ENCODE measurements at regions not wholly inside any gene's neighbourhood (a gene's known extent, or its start where the extent isn't known, plus 50 kb on each side); places are given as distances from the start of the nearest gene placed in this dataset.

GRCh38 chr2:151113318-151113717, 148.3 kb downstream of the RBM43 start:
- H3K9me3 ChIP-seq (ENCODE audit: control insufficient read depth, insufficient read depth, low read length): no peaks in the 10 kb centered on the region
- no peaks in the 10 kb centered on the region for H3K36me3 ChIP-seq (ENCODE audit: control insufficient read depth, insufficient read depth, low read length)
- H3K27ac ChIP-seq (ENCODE audit: low read length): no peak overlapping the region
- no CpG with 5 or more reads among the region's 3 CpGs for WGBS (ENCODE audit: insufficient coverage, insufficient read length)
- no peaks in the 10 kb centered on the region for H3K4me1 ChIP-seq (ENCODE audit: control insufficient read depth, insufficient read depth, low read length)
- no peak overlapping the region for H3K4me3 ChIP-seq (ENCODE audit: low read length)
- no peaks in the 10 kb centered on the region for H3K27me3 ChIP-seq (ENCODE audit: control insufficient read depth, insufficient read depth, low read length)
- DNase-seq (ENCODE audit: low read depth, low spot score): no peak

- Histone ChIP-seq H3K9me3 (ENCODE audit: control insufficient read depth, insufficient read depth, low read length) (no peaks in the 10 kb centered on the region), H3K27ac (ENCODE audit: low read length) (no peak overlapping the region), H3K27me3 (ENCODE audit: control insufficient read depth, insufficient read depth, low read length) (no peaks in the 10 kb centered on the region), H3K36me3 (ENCODE audit: control insufficient read depth, insufficient read depth, low read length) (no peaks in the 10 kb centered on the region), H3K4me1 (ENCODE audit: control insufficient read depth, insufficient read depth, low read length) (no peaks in the 10 kb centered on the region), H3K4me3 (ENCODE audit: low read length) (no peak overlapping the region)
- WGBS (ENCODE audit: insufficient coverage, insufficient read length): no CpG with 5 or more reads among the region's 1 CpG
- DNase-seq (ENCODE audit: low read depth, low spot score): peak; percentile 47
These were observed 149.9 kb downstream of the RBM43 start for GRCh38 chr2:151111599-151112278.

GRCh38 chr2:151106805-151107506, 154.7 kb downstream of the RBM43 start:
- no peaks in the 10 kb centered on the region for H3K36me3 ChIP-seq (ENCODE audit: control insufficient read depth, insufficient read depth, low read length)
- H3K9me3 ChIP-seq (ENCODE audit: control insufficient read depth, insufficient read depth, low read length): no peaks in the 10 kb centered on the region
- no CpG with 5 or more reads among the region's 3 CpGs for WGBS (ENCODE audit: insufficient coverage, insufficient read length)
- H3K4me1 ChIP-seq (ENCODE audit: control insufficient read depth, insufficient read depth, low read length): no peaks in the 10 kb centered on the region
- H3K4me3 ChIP-seq (ENCODE audit: low read length): no peak overlapping the region
- H3K27me3 ChIP-seq (ENCODE audit: control insufficient read depth, insufficient read depth, low read length): no peaks in the 10 kb centered on the region
- no peak for DNase-seq (ENCODE audit: low read depth, low spot score)
- no peak overlapping the region for H3K27ac ChIP-seq (ENCODE audit: low read length)

- H3K9me3 ChIP-seq (ENCODE audit: control insufficient read depth, insufficient read depth, low read length): no peaks in the 10 kb centered on the region
- H3K27me3 ChIP-seq (ENCODE audit: control insufficient read depth, insufficient read depth, low read length): no peaks in the 10 kb centered on the region
- WGBS (ENCODE audit: insufficient coverage, insufficient read length): no CpG with 5 or more reads among the region's 4 CpGs
- no peak overlapping the region for H3K27ac ChIP-seq (ENCODE audit: low read length)
- no peak overlapping the region for H3K4me3 ChIP-seq (ENCODE audit: low read length)
- H3K36me3 ChIP-seq (ENCODE audit: control insufficient read depth, insufficient read depth, low read length): no peaks in the 10 kb centered on the region
- DNase-seq (ENCODE audit: low read depth, low spot score): no peak
- H3K4me1 ChIP-seq (ENCODE audit: control insufficient read depth, insufficient read depth, low read length): no peaks in the 10 kb centered on the region
These were observed 158.1 kb downstream of the RBM43 start for GRCh38 chr2:151103551-151103950.

- Histone ChIP-seq H3K9me3 (ENCODE audit: control insufficient read depth, insufficient read depth, low read length) (no peaks in the 10 kb centered on the region), H3K4me3 (ENCODE audit: low read length) (no peak overlapping the region), H3K27ac (ENCODE audit: low read length) (no peak overlapping the region), H3K27me3 (ENCODE audit: control insufficient read depth, insufficient read depth, low read length) (no peaks in the 10 kb centered on the region), H3K4me1 (ENCODE audit: control insufficient read depth, insufficient read depth, low read length) (no peaks in the 10 kb centered on the region), H3K36me3 (ENCODE audit: control insufficient read depth, insufficient read depth, low read length) (no peaks in the 10 kb centered on the region)
- no CpG with 5 or more reads among the region's 2 CpGs for WGBS (ENCODE audit: insufficient coverage, insufficient read length)
- no peak for DNase-seq (ENCODE audit: low read depth, low spot score)
These were observed 159.4 kb downstream of the RBM43 start for GRCh38 chr2:151102226-151102625.

GRCh38 chr2:151098841-151099240, 162.8 kb downstream of the RBM43 start:
- Histone ChIP-seq H3K27ac (ENCODE audit: low read length) (no peak overlapping the region), H3K4me1 (ENCODE audit: control insufficient read depth, insufficient read depth, low read length) (no peaks in the 10 kb centered on the region), H3K27me3 (ENCODE audit: control insufficient read depth, insufficient read depth, low read length) (no peaks in the 10 kb centered on the region), H3K36me3 (ENCODE audit: control insufficient read depth, insufficient read depth, low read length) (no peaks in the 10 kb centered on the region), H3K4me3 (ENCODE audit: low read length) (no peak overlapping the region), H3K9me3 (ENCODE audit: control insufficient read depth, insufficient read depth, low read length) (no peaks in the 10 kb centered on the region)
- no peak for DNase-seq (ENCODE audit: low read depth, low spot score)

- no peak for DNase-seq (ENCODE audit: low read depth, low spot score)
- no peaks in the 10 kb centered on the region for H3K27me3 ChIP-seq (ENCODE audit: control insufficient read depth, insufficient read depth, low read length)
- no peaks in the 10 kb centered on the region for H3K4me1 ChIP-seq (ENCODE audit: control insufficient read depth, insufficient read depth, low read length)
- WGBS (ENCODE audit: insufficient coverage, insufficient read length): no CpG with 5 or more reads among the region's 4 CpGs
- H3K4me3 ChIP-seq (ENCODE audit: low read length): no peak overlapping the region
- H3K27ac ChIP-seq (ENCODE audit: low read length): no peak overlapping the region
- H3K9me3 ChIP-seq (ENCODE audit: control insufficient read depth, insufficient read depth, low read length): no peaks in the 10 kb centered on the region
- H3K36me3 ChIP-seq (ENCODE audit: control insufficient read depth, insufficient read depth, low read length): no peaks in the 10 kb centered on the region
These were observed 163.8 kb downstream of the RBM43 start for GRCh38 chr2:151097895-151098294.

GRCh38 chr2:151097128-151097527, 164.5 kb downstream of the RBM43 start:
- no peaks in the 10 kb centered on the region for H3K4me1 ChIP-seq (ENCODE audit: control insufficient read depth, insufficient read depth, low read length)
- no peak overlapping the region for H3K4me3 ChIP-seq (ENCODE audit: low read length)
- DNase-seq (ENCODE audit: low read depth, low spot score): no peak
- no peaks in the 10 kb centered on the region for H3K27me3 ChIP-seq (ENCODE audit: control insufficient read depth, insufficient read depth, low read length)
- no peaks in the 10 kb centered on the region for H3K36me3 ChIP-seq (ENCODE audit: control insufficient read depth, insufficient read depth, low read length)
- H3K9me3 ChIP-seq (ENCODE audit: control insufficient read depth, insufficient read depth, low read length): no peaks in the 10 kb centered on the region
- H3K27ac ChIP-seq (ENCODE audit: low read length): no peak overlapping the region

GRCh38 chr2:151096235-151096634, 165.4 kb downstream of the RBM43 start:
- no CpG with 5 or more reads among the region's 3 CpGs for WGBS (ENCODE audit: insufficient coverage, insufficient read length)
- no peak overlapping the region for H3K4me3 ChIP-seq (ENCODE audit: low read length)
- H3K36me3 ChIP-seq (ENCODE audit: control insufficient read depth, insufficient read depth, low read length): no peaks in the 10 kb centered on the region
- no peaks in the 10 kb centered on the region for H3K4me1 ChIP-seq (ENCODE audit: control insufficient read depth, insufficient read depth, low read length)
- H3K9me3 ChIP-seq (ENCODE audit: control insufficient read depth, insufficient read depth, low read length): no peaks in the 10 kb centered on the region
- no peaks in the 10 kb centered on the region for H3K27me3 ChIP-seq (ENCODE audit: control insufficient read depth, insufficient read depth, low read length)
- no peak overlapping the region for H3K27ac ChIP-seq (ENCODE audit: low read length)
- DNase-seq (ENCODE audit: low read depth, low spot score): no peak

GRCh38 chr2:151095463-151095862, 166.2 kb downstream of the RBM43 start:
- Histone ChIP-seq H3K4me1 (ENCODE audit: control insufficient read depth, insufficient read depth, low read length) (no peaks in the 10 kb centered on the region), H3K27me3 (ENCODE audit: control insufficient read depth, insufficient read depth, low read length) (no peaks in the 10 kb centered on the region), H3K27ac (ENCODE audit: low read length) (no peak overlapping the region), H3K9me3 (ENCODE audit: control insufficient read depth, insufficient read depth, low read length) (no peaks in the 10 kb centered on the region), H3K4me3 (ENCODE audit: low read length) (no peak overlapping the region), H3K36me3 (ENCODE audit: control insufficient read depth, insufficient read depth, low read length) (no peaks in the 10 kb centered on the region)
- WGBS (ENCODE audit: insufficient coverage, insufficient read length): no CpG with 5 or more reads among the region's 3 CpGs
- no peak for DNase-seq (ENCODE audit: low read depth, low spot score)

GRCh38 chr2:151091583-151091982, 170.1 kb downstream of the RBM43 start:
- Histone ChIP-seq H3K4me3 (ENCODE audit: low read length) (no peak overlapping the region), H3K9me3 (ENCODE audit: control insufficient read depth, insufficient read depth, low read length) (no peaks in the 10 kb centered on the region), H3K27ac (ENCODE audit: low read length) (no peak overlapping the region), H3K36me3 (ENCODE audit: control insufficient read depth, insufficient read depth, low read length) (no peaks in the 10 kb centered on the region), H3K4me1 (ENCODE audit: control insufficient read depth, insufficient read depth, low read length) (no peaks in the 10 kb centered on the region), H3K27me3 (ENCODE audit: control insufficient read depth, insufficient read depth, low read length) (no peaks in the 10 kb centered on the region)
- no peak for DNase-seq (ENCODE audit: low read depth, low spot score)
- no CpG with 5 or more reads among the region's 3 CpGs for WGBS (ENCODE audit: insufficient coverage, insufficient read length)
